HG03432 (cell line): ENCODE measurements at regions not wholly inside any gene's neighbourhood (a gene's known extent, or its start where the extent isn't known, plus 50 kb on each side); places are given as distances from the start of the nearest gene placed in this dataset.

ENCODE experiments used
- ATAC-seq: cut with Tn5 transposase; IDR thresholded peaks from one replicate; pipeline ENCODE4 v1.9.1; 2021; ENCODE audit warnings: mild to moderate bottlenecking, moderate library complexity; ENCODE audit not compliant: unreplicated experiment

- no peak for ATAC-seq
Observed at GRCh38 chrX:69279234-69279633, 114.0 kb upstream of the PJA1 start.

GRCh38 chrX:69278031-69278687 lies 112.9 kb upstream of the PJA1 start:
- no peak for ATAC-seq

- no peak for ATAC-seq
Observed at GRCh38 chrX:69277369-69277990, 112.2 kb upstream of the PJA1 start.

- ATAC-seq, result no peak
Observed at GRCh38 chrX:69268611-69269010, 103.4 kb upstream of the PJA1 start.

- ATAC-seq, result no peak
Observed at GRCh38 chrX:69264158-69264581, 98.9 kb upstream of the PJA1 start.

GRCh38 chrX:69263251-69263820 lies 98.1 kb upstream of the PJA1 start:
- ATAC-seq, result no peak

GRCh38 chrX:69262036-69262936 lies 97.0 kb upstream of the PJA1 start:
- ATAC-seq, result no peak

GRCh38 chrX:69260169-69260568 lies 94.9 kb upstream of the PJA1 start:
- ATAC-seq, result no peak

- no peak for ATAC-seq
Observed at GRCh38 chrX:69258893-69259292, 93.6 kb upstream of the PJA1 start.

GRCh38 chrX:69257499-69258127 lies 92.4 kb upstream of the PJA1 start:
- no peak for ATAC-seq

- ATAC-seq, result no peak
Observed at GRCh38 chrX:69256291-69256565, 91.0 kb upstream of the PJA1 start.

- ATAC-seq, result no peak
Observed at GRCh38 chrX:69255441-69256290, 90.4 kb upstream of the PJA1 start.

- no peak for ATAC-seq
Observed at GRCh38 chrX:69253821-69254220, 88.6 kb upstream of the PJA1 start.

GRCh38 chrX:69243276-69243675 lies 78.0 kb upstream of the PJA1 start:
- ATAC-seq, result no peak

- ATAC-seq, result no peak
Observed at GRCh38 chrX:69238887-69239231, 73.6 kb upstream of the PJA1 start.

GRCh38 chrX:69238114-69238886 lies 73.0 kb upstream of the PJA1 start:
- ATAC-seq, result no peak

- no peak for ATAC-seq
Observed at GRCh38 chrX:69237236-69237635, 72.0 kb upstream of the PJA1 start.

GRCh38 chrX:69236641-69237040 lies 71.4 kb upstream of the PJA1 start:
- ATAC-seq, result no peak

GRCh38 chrX:69234624-69235023 lies 69.4 kb upstream of the PJA1 start:
- ATAC-seq, result no peak

- ATAC-seq, result no peak
Observed at GRCh38 chrX:69232945-69233344, 67.7 kb upstream of the PJA1 start.
